Thymus (tissue), 11 donors: ENCODE measurements at regions not wholly inside any gene's neighbourhood (a gene's known extent, or its start where the extent isn't known, plus 50 kb on each side); places are given as distances from the start of the nearest gene placed in this dataset.

Experiments used
- DNase-seq, 9 donors: peaks; one replicate each; pipeline ENCODE4 v3.0.0-alpha.2; 2013; ENCODE audit warnings: low spot score in 9 of 9, low read depth in 6 of 9, missing footprints in 1 of 9
- H3K27ac ChIP-seq, 2 donors: one replicate each; pipeline ENCODE4 v1.5.1; 2013; ENCODE audit warnings: control low read depth in 1 of 2, low read depth in 1 of 2, low read length in 1 of 2, mild to moderate bottlenecking in 1 of 2, moderate library complexity in 1 of 2
- H3K27me3 ChIP-seq, 2 donors: one replicate each; pipeline ENCODE4 v1.5.1; 2013; ENCODE audit warnings: low read length in 1 of 2; ENCODE audit not compliant: control insufficient read depth in 2 of 2, insufficient read depth in 1 of 2
- H3K36me3 ChIP-seq, 2 donors: one replicate each; pipeline ENCODE4 v1.5.1; 2013; ENCODE audit warnings: low read length in 1 of 2, mild to moderate bottlenecking in 1 of 2, moderate library complexity in 1 of 2; ENCODE audit not compliant: control insufficient read depth in 2 of 2, insufficient read depth in 2 of 2
- H3K4me1 ChIP-seq, 2 donors: one replicate each; pipeline ENCODE4 v1.5.1; 2013; ENCODE audit warnings: low read length in 2 of 2; ENCODE audit not compliant: control insufficient read depth in 2 of 2, insufficient read depth in 2 of 2
- H3K4me3 ChIP-seq, 2 donors: one replicate each; pipeline ENCODE4 v1.5.1; 2013; ENCODE audit warnings: low read length in 2 of 2, control low read depth in 1 of 2, mild to moderate bottlenecking in 1 of 2
- H3K9me3 ChIP-seq, 2 donors: one replicate each; pipeline ENCODE4 v1.5.1; 2013; ENCODE audit warnings: low read length in 1 of 2, mild to moderate bottlenecking in 1 of 2; ENCODE audit not compliant: control insufficient read depth in 2 of 2, insufficient read depth in 1 of 2
- WGBS: extraction: QIAGEN DNeasy Blood & Tissue Kit; methylation state at CpG from one replicate; pipeline ENCODE4 v1.1.7; 2013; 5-methylcytosine and 5-hydroxymethylcytosine counted together
- donor health status: healthy.

DNA sequence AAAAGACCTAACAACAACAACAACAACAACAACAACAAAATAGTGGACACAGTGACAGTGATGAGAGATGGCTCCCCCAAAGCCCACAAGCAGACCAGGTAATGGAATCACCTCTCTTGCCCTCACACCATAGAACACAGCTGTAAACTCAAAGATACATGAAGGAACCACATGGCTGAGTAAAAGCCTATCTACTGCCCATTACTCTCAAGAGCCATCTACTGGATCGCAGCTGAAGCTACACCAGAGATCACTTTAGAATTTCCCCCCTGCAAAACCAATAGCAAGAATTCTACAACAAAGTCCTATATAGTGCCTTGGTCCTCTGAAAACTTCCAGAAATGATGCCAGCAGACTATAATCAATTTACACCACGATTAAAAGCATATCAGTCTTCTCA lies 1537.6 kb upstream of the CDH9 start:
- DNase-seq: no peak
- H3K4me1 ChIP-seq: no peaks in the 10 kb centered on the region
- 71% methylated on average over 2 of the region's 2 CpGs for WGBS
- H3K27ac ChIP-seq: no peak overlapping the region
- peaks cover 0 to 6% of the 10 kb centered on the region in 2 donors for H3K9me3 ChIP-seq
- H3K36me3 ChIP-seq: no peaks in the 10 kb centered on the region
- no peaks in the 10 kb centered on the region for H3K27me3 ChIP-seq
- H3K4me3 ChIP-seq: no peak overlapping the region

DNA sequence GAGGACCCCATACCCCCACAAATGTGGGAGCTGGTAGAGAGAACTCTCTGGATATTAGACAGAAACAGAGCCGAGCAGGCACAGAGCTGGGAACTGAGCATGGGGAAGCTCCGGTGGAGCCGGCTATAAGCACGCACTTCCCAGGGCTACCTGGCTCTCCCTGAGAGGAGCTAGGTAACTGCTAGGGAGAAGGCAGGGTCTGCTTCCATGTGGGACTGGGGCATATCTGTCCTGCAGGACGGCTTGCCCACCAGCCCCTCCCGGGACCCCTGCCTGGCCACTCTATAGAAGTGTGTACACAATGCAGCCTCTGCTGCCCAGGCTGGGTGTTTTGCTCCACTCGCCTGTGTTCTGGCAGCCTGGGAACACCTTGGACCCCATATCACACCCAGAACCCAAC lies 1537.0 kb upstream of the CDH9 start:
- no peaks in the 10 kb centered on the region for H3K36me3 ChIP-seq
- H3K9me3 ChIP-seq: peaks cover 0 to 6% of the 10 kb centered on the region in 2 donors
- H3K27me3 ChIP-seq: no peaks in the 10 kb centered on the region
- H3K4me3 ChIP-seq: no peak overlapping the region
- no peaks in the 10 kb centered on the region for H3K4me1 ChIP-seq
- WGBS: 97% methylated on average over 7 of the region's 7 CpGs
- no peak for DNase-seq
- no peak overlapping the region for H3K27ac ChIP-seq

DNA sequence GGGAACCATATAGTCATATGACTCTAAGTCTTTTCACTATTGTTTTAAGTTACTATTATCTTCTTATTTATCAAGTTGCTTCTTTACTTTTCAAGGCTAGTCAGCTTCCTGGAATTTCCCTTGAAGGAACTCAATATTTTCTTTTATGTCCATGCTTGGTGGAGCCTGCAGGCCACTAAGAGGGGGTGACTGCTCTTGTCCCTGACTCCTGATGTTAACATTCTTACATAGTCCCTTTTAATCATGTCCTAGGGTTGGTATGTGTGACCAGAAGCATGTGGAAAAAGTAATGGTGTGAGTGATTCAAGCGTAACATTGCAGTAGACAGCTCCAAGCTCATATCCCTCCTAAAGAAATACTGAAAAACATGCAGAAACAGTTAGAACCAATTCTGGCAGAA lies 1536.2 kb upstream of the CDH9 start:
- WGBS: 93% methylated on average over 1 of the region's 1 CpG
- DNase-seq: no peak
- Histone ChIP-seq H3K4me1 (no peaks in the 10 kb centered on the region), H3K4me3 (no peak overlapping the region), H3K36me3 (no peaks in the 10 kb centered on the region), H3K27me3 (no peaks in the 10 kb centered on the region), H3K27ac (no peak overlapping the region), H3K9me3 (peaks cover 0 to 6% of the 10 kb centered on the region in 2 donors)

GRCh38 chr5:28567048-28567447 lies 1528.7 kb upstream of the CDH9 start:
- DNase-seq: no peak
- 95% methylated on average over 6 of the region's 6 CpGs for WGBS
- H3K9me3 ChIP-seq: no peaks in the 10 kb centered on the region
- no peak overlapping the region for H3K27ac ChIP-seq
- no peaks in the 10 kb centered on the region for H3K27me3 ChIP-seq
- H3K4me1 ChIP-seq: no peaks in the 10 kb centered on the region
- H3K36me3 ChIP-seq: no peaks in the 10 kb centered on the region
- no peak overlapping the region for H3K4me3 ChIP-seq

DNA sequence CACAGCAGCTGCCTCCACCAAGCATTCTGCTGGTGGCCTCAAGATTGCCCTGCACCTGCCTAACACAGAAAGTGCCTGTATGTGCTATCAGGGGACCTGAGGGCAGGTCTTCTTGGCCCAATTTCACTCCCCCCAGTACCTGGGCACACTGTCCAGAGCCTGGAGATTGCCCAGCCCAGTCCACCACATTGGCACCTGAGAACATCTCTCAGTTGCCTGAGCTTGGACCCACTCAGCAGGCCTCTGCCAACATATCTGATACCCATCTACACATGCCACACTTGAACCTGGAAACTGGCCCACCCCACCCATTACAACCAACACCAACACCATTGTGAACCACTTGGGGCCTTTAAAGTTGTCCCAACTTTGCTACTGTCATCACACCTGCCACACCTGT lies 1523.1 kb upstream of the CDH9 start:
- Histone ChIP-seq H3K4me3 (no peak overlapping the region), H3K36me3 (no peaks in the 10 kb centered on the region), H3K27me3 (no peaks in the 10 kb centered on the region), H3K27ac (no peak overlapping the region), H3K4me1 (no peaks in the 10 kb centered on the region), H3K9me3 (peaks cover 2% of the 10 kb centered on the region in 2 donors)
- DNase-seq: no peak

DNA sequence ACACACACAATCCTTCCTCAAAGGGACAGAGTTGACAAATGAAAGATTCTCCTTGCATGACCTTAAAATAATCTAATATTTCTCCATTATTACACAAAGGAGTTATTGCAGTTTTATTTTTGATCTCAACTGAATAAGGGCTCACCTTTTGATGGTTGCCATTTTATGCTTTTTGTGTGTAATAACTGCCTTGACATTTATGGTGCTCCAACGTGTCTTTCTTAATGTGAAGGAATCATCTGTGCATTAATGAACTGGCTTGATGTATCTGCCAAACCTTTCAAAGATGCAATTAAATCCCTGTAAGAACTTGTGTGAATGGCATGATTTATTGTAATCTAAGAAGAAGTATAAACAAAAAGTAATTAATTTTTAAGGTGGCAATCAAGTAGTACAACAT lies 1519.8 kb upstream of the CDH9 start:
- no peak overlapping the region for H3K27ac ChIP-seq
- no peak overlapping the region for H3K4me3 ChIP-seq
- no peaks in the 10 kb centered on the region for H3K4me1 ChIP-seq
- no peaks in the 10 kb centered on the region for H3K27me3 ChIP-seq
- no peaks in the 10 kb centered on the region for H3K36me3 ChIP-seq
- no peak for DNase-seq
- peaks cover 2 to 3% of the 10 kb centered on the region in 2 donors for H3K9me3 ChIP-seq
- 94% methylated on average over 1 of the region's 1 CpG for WGBS

DNA sequence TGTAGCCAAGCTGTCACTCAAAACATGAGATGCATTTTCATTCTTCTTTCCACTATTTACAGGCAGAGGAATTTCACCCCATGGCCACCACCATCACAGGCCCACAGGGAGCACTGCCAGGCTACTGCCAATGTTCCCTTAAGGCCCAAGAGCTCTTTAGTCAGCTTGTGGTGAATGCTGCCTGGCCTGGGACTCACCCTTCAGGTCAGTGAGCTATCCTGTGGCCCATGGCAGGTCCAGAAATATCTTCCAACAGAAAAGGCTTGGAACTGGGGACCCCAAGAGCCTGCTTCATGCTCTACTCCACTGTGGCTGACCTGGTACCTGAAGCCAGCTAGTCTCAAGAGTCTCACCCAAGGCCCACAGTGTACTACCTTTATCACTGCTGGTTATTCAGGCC lies 1518.7 kb upstream of the CDH9 start:
- Histone ChIP-seq H3K36me3 (no peaks in the 10 kb centered on the region), H3K4me1 (no peaks in the 10 kb centered on the region), H3K27me3 (no peaks in the 10 kb centered on the region), H3K27ac (no peak overlapping the region), H3K9me3 (peaks cover 2 to 3% of the 10 kb centered on the region in 2 donors), H3K4me3 (no peak overlapping the region)
- DNase-seq: no peak

GRCh38 chr5:28549588-28549987 lies 1511.2 kb upstream of the CDH9 start:
- WGBS: 77% methylated on average over 2 of the region's 2 CpGs

DNA sequence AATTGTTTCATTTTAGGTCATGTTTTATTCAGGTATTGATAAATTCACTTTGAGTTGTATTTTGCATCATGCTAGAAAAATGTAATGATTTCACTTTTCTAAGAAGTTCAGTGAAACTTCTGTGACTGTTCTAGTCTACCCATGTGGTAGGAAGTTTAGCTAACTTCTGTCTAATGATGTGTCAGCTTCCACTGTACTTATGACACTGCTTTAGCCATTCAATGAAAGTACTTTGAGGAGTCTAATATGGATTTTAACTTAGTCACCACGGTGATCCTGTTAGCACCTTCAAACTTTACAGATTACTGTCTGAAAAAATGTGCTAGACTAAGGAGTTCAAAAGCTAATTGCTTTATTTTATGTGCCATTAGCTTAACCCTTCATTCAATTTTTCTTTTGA lies 1510.5 kb upstream of the CDH9 start:
- 78% methylated on average over 1 of the region's 1 CpG for WGBS
- Histone ChIP-seq H3K4me3 (no peak overlapping the region), H3K9me3 (peaks cover 0 to 2% of the 10 kb centered on the region in 2 donors), H3K36me3 (no peaks in the 10 kb centered on the region), H3K27me3 (no peaks in the 10 kb centered on the region), H3K4me1 (no peaks in the 10 kb centered on the region), H3K27ac (no peak overlapping the region)
- no peak for DNase-seq

More at GRCh38 chr5:28549588-28549987, 1511.2 kb upstream of the CDH9 start:
- H3K27ac ChIP-seq: no peak overlapping the region
- no peak for DNase-seq
- peaks cover 0 to 2% of the 10 kb centered on the region in 2 donors for H3K9me3 ChIP-seq
- H3K4me1 ChIP-seq: no peaks in the 10 kb centered on the region
- H3K36me3 ChIP-seq: no peaks in the 10 kb centered on the region
- no peak overlapping the region for H3K4me3 ChIP-seq
- no peaks in the 10 kb centered on the region for H3K27me3 ChIP-seq

DNA sequence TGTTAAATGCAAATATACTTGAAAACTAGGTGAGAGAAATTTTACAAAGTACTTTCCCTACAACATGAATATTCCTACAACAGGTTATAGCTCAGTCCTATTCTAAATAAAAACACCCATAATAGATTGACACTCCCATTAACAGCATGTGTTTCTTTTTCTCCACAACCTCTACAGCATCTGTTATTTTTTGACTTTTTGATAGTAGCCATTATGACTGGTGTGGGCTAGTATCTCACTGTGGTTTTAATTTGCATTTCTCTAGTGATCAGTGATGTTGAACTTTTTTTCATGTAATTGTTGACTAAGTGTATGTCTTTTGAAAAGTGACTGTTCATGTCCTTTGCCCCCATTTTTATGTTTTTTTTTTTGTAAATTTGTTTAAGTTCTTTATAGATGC lies 1506.1 kb upstream of the CDH9 start:
- no peaks in the 10 kb centered on the region for H3K36me3 ChIP-seq
- DNase-seq: no peak

More for the DNA sequence above, 1506.1 kb upstream of the CDH9 start:
- Histone ChIP-seq H3K4me3 (no peak overlapping the region), H3K27me3 (no peaks in the 10 kb centered on the region), H3K27ac (no peak overlapping the region), H3K4me1 (no peaks in the 10 kb centered on the region), H3K9me3 (no peaks in the 10 kb centered on the region)
